Left colon (tissue), 2 donors: ENCODE measurements at regions not wholly inside any gene's neighbourhood (a gene's known extent, or its start where the extent isn't known, plus 50 kb on each side); places are given as distances from the start of the nearest gene placed in this dataset.

Source experiments
- ATAC-seq: fragments of 200-7000 bp; cut with Tn5 transposase; one replicate; pipeline ENCODE4 v1.9.1; 2020; ENCODE audit warnings: mild to moderate bottlenecking, moderate library complexity
- DNase-seq, 2 donors: peaks; one replicate each; pipeline ENCODE4 v3.0.0-alpha.2; 2020
- intact Hi-C, 2 donors: fragments of 100-400 bp; cut with DNase I in 1 of 2; cut with micrococcal nuclease in 1 of 2; formaldehyde crosslinking; loops; one replicate each; pipeline versions ENCODE4 v1.11.2 to v1.14.0; 2022; cut with DNase I, micrococcal nuclease
- donor health status: DM: no; HTN: no; CAD: no.
- donor health status: DM: yes; HTN: yes; CAD: no.

DNA sequence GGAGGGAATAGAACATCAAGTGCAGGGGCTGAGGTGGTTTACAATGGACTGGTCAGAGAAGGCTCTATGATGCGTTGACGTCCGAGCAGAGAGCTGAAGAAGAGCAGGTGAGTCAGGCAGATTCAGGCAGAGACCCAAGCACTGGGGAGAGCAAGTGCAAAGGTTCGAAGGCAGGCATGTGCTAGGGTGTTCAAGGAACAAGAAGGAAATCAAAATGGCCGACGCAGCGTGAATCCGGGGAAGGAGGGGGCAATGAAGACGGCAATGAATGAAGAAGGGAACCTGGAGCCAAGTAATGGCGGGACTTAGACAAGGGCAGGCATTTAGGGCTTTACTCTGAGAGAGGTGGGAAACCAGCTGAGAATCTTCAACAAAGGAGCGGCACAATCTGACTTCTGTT, 56.8 kb upstream of the DCTD start:
- intact Hi-C loops: no loop called here
- DNase-seq: no peak
- ATAC-seq: no peak

DNA sequence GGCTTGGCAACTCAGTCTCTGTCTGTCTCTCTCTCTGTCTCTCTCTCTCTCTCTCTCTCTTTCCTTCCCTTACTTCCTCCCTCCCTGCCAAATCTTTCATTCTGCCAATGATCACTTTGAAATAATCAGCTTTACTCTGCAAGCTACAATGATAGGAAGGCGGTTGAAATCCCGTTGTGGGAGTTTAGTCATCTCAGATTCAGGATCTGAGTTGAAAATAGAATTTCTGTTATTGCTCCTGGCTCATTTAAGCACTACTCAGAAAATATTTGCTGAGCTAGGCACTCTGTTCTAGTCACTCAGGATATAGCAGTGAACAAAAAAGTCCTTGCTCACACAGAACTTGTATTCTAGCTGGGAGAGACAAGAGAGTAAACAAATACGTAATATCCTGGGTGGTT, 56.3 kb upstream of the DCTD start:
- ATAC-seq: no peak
- intact Hi-C loops: no loop called here
- DNase-seq: no peak

DNA sequence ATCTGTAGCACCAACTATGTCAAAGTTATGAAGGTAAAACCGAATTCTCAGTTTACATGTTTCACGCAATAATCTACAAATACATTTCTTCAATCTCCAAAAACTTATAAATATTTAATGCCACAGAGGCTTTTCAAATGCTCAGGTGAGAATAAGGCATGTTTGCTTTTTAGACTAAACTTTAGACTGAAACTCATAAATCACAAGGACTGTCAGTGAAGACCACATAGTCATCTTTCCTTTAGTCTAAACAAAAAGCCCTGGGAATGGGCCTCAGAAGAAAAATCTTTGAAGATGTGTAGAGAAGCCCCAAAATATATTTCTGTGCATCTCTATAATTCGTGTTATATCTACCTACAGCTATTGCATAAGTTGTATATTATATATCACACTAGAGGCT, 54.5 kb upstream of the DCTD start:
- DNase-seq (no peak), ATAC-seq (no peak)
- intact Hi-C loops: no loop called here

DNA sequence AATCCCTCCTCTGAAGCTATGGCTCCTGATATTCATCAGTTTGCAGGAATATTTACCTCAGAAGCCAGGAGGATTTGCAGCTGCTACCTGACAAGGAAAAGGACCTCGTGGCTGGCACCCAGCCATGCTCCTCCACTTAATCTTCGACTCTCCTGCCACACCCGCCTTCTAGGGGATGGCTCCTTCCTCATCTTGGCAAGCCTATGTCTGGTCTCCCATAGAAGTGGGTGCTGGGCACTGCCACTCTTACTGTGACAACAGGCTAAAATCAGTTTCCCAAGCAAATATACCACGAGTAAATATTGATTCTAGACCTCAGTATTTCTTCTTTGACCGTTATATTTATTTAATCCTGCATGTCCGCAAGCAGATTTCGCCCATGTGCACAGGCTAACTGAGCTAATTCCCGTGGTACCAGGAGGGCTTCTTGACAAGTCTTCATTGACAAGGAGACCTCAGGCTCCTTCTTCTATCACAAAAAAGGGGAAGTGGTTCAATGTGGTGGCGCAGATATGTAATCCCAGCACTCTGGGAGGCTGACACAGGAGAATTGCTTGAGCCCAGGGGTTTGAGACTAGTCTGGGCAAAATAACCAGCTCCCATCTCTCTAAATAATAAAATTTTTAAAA, 52.6 kb upstream of the DCTD start:
- ATAC-seq (no peak), DNase-seq (peak in 1 of 2 donors; percentile 47)
- intact Hi-C loops: no loop called here

DNA sequence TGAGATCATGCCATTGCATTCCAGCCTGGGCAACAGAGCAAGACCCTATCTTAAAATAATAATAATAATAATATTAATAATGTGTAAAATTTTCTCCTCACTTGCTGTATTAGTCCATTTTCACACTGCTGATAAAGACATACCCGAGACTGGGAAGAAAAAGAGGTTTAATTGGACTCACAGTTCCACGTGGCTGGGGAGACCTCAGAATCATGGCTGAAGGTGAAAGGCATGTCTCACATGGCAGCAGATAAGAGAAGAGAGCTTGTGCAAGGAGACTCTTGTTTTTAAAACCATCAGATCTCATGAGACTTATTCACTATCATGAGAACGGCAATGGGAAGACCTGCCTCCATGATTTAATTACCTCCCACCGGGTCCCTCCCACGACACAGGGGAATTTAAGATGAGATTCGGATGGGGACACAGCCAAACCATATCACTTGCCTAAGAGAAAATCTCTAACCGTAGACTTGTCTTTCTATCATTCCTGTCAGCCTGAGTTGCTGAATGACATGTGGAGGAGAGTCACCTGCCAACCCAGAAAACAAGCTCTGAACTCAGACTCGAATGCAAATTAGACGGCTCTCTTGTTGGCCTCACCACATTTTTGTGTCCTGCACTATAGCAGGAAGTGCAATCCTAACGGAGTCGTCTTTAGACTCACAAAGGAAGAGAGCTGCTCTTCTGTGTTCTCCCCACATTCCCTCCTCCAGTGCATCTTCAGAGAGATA, 51.9 kb upstream of the DCTD start:
- DNase-seq (no peak), ATAC-seq (no peak)
- intact Hi-C loops: no loop called here

DNA sequence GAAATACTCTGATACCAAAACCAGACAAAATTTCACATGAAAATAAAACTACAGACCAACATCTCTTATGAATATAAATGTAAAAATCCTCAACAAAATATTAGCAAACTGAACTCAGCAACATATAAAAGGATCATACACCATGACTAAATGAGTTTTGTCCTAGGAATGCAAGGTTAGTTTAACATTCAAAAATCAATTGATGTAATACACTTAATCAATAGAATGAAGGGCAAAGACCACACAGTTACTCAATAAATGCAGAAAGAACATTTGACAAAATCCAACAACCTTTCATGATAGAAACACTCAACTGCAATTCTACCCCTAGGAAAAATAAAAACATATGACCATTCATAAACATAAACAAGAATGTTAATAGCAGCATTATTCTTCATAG, 50.2 kb upstream of the DCTD start:
- intact Hi-C loops: no loop called here
- no peak for ATAC-seq
- no peak for DNase-seq
